GM23248 (cell line): ENCODE measurements at regions not wholly inside any gene's neighbourhood (a gene's known extent, or its start where the extent isn't known, plus 50 kb on each side); places are given as distances from the start of the nearest gene placed in this dataset.
A peak's percentile ranks its signal among the peaks of the same experiment; 100 is the strongest.
"Not testable (repeated sequence)": the region's sequence is repeated elsewhere in the genome, so short reads cannot be mapped to it uniquely, and the experiment has no call there.

Experiments
- DNase-seq: peaks from one replicate; pipeline ENCODE4 v3.0.0-alpha.2; 2015
- H2AFZ ChIP-seq: fragments of 200-600 bp; sonication (generic); 2 replicates; pipeline ENCODE4 v1.6.1; 2016; ENCODE audit warnings: antibody characterized with exemption
- H3F3A ChIP-seq: fragments of 200-600 bp; sonication (generic); 2 replicates; pipeline ENCODE4 v1.6.1; 2016; ENCODE audit warnings: mild to moderate bottlenecking, antibody characterized with exemption, mixed run types; ENCODE audit not compliant: insufficient read depth
- H3K27ac ChIP-seq: fragments of 200-600 bp; sonication (generic); 2 replicates; pipeline ENCODE4 v1.5.1; 2016; ENCODE audit warnings: mild to moderate bottlenecking
- H3K27me3 ChIP-seq: fragments of 200-600 bp; sonication (generic); replicated peaks from 2 replicates; pipeline ENCODE4 v1.6.1; 2016; ENCODE audit warnings: mild to moderate bottlenecking; ENCODE audit not compliant: insufficient read depth
- H3K36me3 ChIP-seq: fragments of 200-600 bp; sonication (generic); 2 replicates; pipeline ENCODE4 v1.6.1; 2016; ENCODE audit warnings: low read depth, mild to moderate bottlenecking
- H3K4me1 ChIP-seq: fragments of 200-600 bp; sonication (generic); 2 replicates; pipeline ENCODE4 v1.6.1; 2016; ENCODE audit warnings: mild to moderate bottlenecking; ENCODE audit not compliant: insufficient read depth
- H3K4me2 ChIP-seq: fragments of 200-600 bp; sonication (generic); one replicate; pipeline ENCODE4 v1.6.1; 2016; ENCODE audit warnings: mild to moderate bottlenecking; ENCODE audit not compliant: unreplicated experiment
- H3K4me3 ChIP-seq: fragments of 200-600 bp; sonication (generic); 2 replicates; pipeline ENCODE4 v1.5.1; 2016; ENCODE audit warnings: mild to moderate bottlenecking
- H3K79me2 ChIP-seq: fragments of 200-600 bp; sonication (generic); 2 replicates; pipeline ENCODE4 v1.6.1; 2016; ENCODE audit warnings: mild to moderate bottlenecking; ENCODE audit not compliant: insufficient read depth
- H3K9ac ChIP-seq: fragments of 200-600 bp; sonication (generic); 2 replicates; pipeline ENCODE4 v1.6.1; 2016; ENCODE audit warnings: mild to moderate bottlenecking
- H3K9me2 ChIP-seq: fragments of 200-600 bp; sonication (generic); 2 replicates; pipeline ENCODE4 v1.6.1; 2016; ENCODE audit warnings: mixed run types, mild to moderate bottlenecking, moderate library complexity; ENCODE audit not compliant: insufficient read depth
- H3K9me3 ChIP-seq: fragments of 200-600 bp; sonication (generic); one replicate; pipeline ENCODE4 v1.6.1; 2017; ENCODE audit warnings: low read depth
- H4K20me1 ChIP-seq: fragments of 200-600 bp; sonication (generic); 2 replicates; pipeline ENCODE4 v1.6.0; 2016; ENCODE audit not compliant: insufficient read depth
- EZH2 ChIP-seq: fragments of 200-600 bp; sonication (generic); IDR thresholded peaks from 2 replicates; pipeline ENCODE4 v1.6.1; 2018; ENCODE audit warnings: antibody characterized with exemption, mild to moderate bottlenecking; ENCODE audit not compliant: insufficient read depth, poor library complexity, severe bottlenecking
- EZH2phosphoT487 ChIP-seq: fragments of 200-600 bp; sonication (generic); IDR thresholded peaks from 2 replicates; pipeline ENCODE4 v1.6.1; 2018; ENCODE audit warnings: antibody characterized with exemption, moderate library complexity, mild to moderate bottlenecking, low read depth; ENCODE audit not compliant: insufficient read depth
- WGBS, 2 experiments: methylation state at CpG; one replicate each; pipeline ENCODE4 v1.1.6; 2015 to 2017; ENCODE audit warnings: low lambda C conversion rate in 2 of 2, low coverage in 1 of 2; ENCODE audit errors: missing lambda C conversion rate in 2 of 2; 5-methylcytosine and 5-hydroxymethylcytosine counted together
- in situ Hi-C: fragments of 300-500 bp; cut with MboI; formaldehyde crosslinking; loops from 2 replicates; pipeline ENCODE4 v1.15.0; 2020

- Histone ChIP-seq H3K27me3 (no peaks in the 10 kb centered on the region), H4K20me1 (no peaks in the 10 kb centered on the region), H3K4me2 (no peak overlapping the region), H3K27ac (no peak overlapping the region), H3K9me2 (no peaks in the 10 kb centered on the region), H2AFZ (no peak overlapping the region), H3K9ac (no peak overlapping the region), H3K79me2 (no peaks in the 10 kb centered on the region), H3F3A (no peaks in the 10 kb centered on the region), H3K4me1 (0 out of 2 replicates have a peak, but pooled peaks cover 5% of the 10 kb centered on the region), H3K4me3 (no peak overlapping the region), H3K9me3 (no peaks in the 10 kb centered on the region), H3K36me3 (no peaks in the 10 kb centered on the region)
- TF ChIP-seq EZH2phosphoT487 (no peak), EZH2 (no peak)
- in situ Hi-C loops: no loop called here
- 51 to 52% methylated on average over 1 of the region's 1 CpG for WGBS, 2 experiments
- DNase-seq: no peak
Measured at GRCh38 chr3:124064050-124064449, 72.1 kb upstream of the ROPN1 start.

- 72 to 81% methylated on average over 3 of the region's 3 CpGs for WGBS, 2 experiments
Measured at GRCh38 chr3:124066543-124066942, 74.6 kb upstream of the ROPN1 start.

DNA sequence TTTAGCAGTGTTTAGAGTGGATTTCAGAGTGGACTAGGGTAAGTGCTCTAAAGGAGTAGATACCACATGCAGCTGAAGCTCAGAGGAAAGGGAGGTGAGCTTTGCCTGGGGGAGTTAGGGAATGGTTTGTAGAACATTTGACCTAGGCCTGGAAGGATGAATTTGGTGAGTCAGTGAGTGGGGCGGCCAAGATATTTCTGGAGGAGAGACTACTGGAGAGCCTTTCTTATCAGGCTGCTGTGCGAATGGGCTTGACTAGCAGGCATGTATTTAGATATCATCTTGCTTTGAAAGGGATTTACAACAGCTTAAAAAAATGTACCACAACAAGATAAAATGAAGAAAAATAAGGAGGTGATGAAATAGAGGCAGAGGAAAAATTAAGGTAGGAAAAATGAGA, 77.8 kb upstream of the ROPN1 start:
- H3K4me1 ChIP-seq, H3K9me3 ChIP-seq, DNase-seq, H2AFZ ChIP-seq, H3K36me3 ChIP-seq, H3F3A ChIP-seq, H3K4me3 ChIP-seq, H3K9ac ChIP-seq, H3K79me2 ChIP-seq, H4K20me1 ChIP-seq, H3K27ac ChIP-seq, H3K27me3 ChIP-seq, H3K9me2 ChIP-seq, in situ Hi-C loops, H3K4me2 ChIP-seq: not testable (repeated sequence)
- WGBS, 2 experiments: 88 to 90% methylated on average over 2 of the region's 2 CpGs

More at GRCh38 chr3:124066543-124066942, 74.6 kb upstream of the ROPN1 start:
- H3K27ac ChIP-seq, H3K36me3 ChIP-seq, in situ Hi-C loops, H3K27me3 ChIP-seq, H3K4me3 ChIP-seq, H3K4me1 ChIP-seq, H3K9ac ChIP-seq, H3K4me2 ChIP-seq, H3K9me3 ChIP-seq, DNase-seq, H2AFZ ChIP-seq, H3K79me2 ChIP-seq, H3K9me2 ChIP-seq, H3F3A ChIP-seq, H4K20me1 ChIP-seq: not testable (repeated sequence)

DNA sequence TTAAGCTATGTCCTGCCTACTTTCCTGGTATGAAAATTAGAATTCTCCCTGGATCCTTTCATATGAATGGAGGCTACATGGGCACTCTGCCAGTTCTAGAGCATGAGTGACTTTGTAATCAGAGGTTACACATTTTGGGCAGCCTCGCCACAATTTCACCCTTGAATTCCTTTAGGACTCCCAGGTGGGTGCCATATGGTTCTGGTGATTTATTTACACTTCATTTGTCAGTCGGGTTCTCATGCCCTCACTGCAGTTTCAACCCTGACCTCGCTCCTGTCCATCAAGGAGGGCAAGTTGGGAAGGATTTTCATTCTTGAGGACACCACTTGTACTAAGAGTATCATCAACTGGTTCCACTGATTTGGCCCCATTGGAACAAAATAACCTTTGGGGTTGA, 83.2 kb upstream of the ROPN1 start:
- H3K27ac ChIP-seq, H3K4me3 ChIP-seq, H3K9ac ChIP-seq, H2AFZ ChIP-seq, H3K9me3 ChIP-seq, DNase-seq, in situ Hi-C loops, H3K36me3 ChIP-seq, H3K9me2 ChIP-seq, H3K79me2 ChIP-seq, H3F3A ChIP-seq, H3K27me3 ChIP-seq, H3K4me1 ChIP-seq, H3K4me2 ChIP-seq, H4K20me1 ChIP-seq: not testable (repeated sequence)
- WGBS, 2 experiments: 67 to 70% methylated on average over 3 of the region's 3 CpGs

- WGBS, 2 experiments: 87 to 88% methylated on average over 9 of the region's 9 CpGs
- TF ChIP-seq EZH2 (no peak), EZH2phosphoT487 (no peak)
- no peak overlapping the region for H3K27ac ChIP-seq
Measured at GRCh38 chr3:124075753-124076152, 83.8 kb upstream of the ROPN1 start.

More at GRCh38 chr3:124075753-124076152, 83.8 kb upstream of the ROPN1 start:
- no peaks in the 10 kb centered on the region for H3K9me3 ChIP-seq
- in situ Hi-C loops: no loop called here
- H3K9ac ChIP-seq: no peak overlapping the region
- peak; percentile 20 for DNase-seq
- no peak overlapping the region for H3K4me2 ChIP-seq
- H3K79me2 ChIP-seq: no peaks in the 10 kb centered on the region
- no peaks in the 10 kb centered on the region for H3F3A ChIP-seq
- no peak overlapping the region for H2AFZ ChIP-seq
- H3K27me3 ChIP-seq: no peaks in the 10 kb centered on the region; the same call in 1 of the 2 replicates
- H3K4me1 ChIP-seq: no peaks in the 10 kb centered on the region
- H3K9me2 ChIP-seq: no peaks in the 10 kb centered on the region
- H4K20me1 ChIP-seq: no peaks in the 10 kb centered on the region
- no peak overlapping the region for H3K4me3 ChIP-seq
- H3K36me3 ChIP-seq: no peaks in the 10 kb centered on the region
